DOHH2 (cell line): ENCODE measurements at regions not wholly inside any gene's neighbourhood (a gene's known extent, or its start where the extent isn't known, plus 50 kb on each side); places are given as distances from the start of the nearest gene placed in this dataset.

Source experiments
- CTCF ChIP-seq: fragments of 200-600 bp; sonication (generic); IDR thresholded peaks from one replicate; pipeline ENCODE4 v1.5.1; 2014; ENCODE audit warnings: antibody characterized with exemption, mild to moderate bottlenecking, low read depth, low read length; ENCODE audit not compliant: poor library complexity, severe bottlenecking
- EZH2phosphoT487 ChIP-seq: fragments of 200-600 bp; sonication (generic); IDR thresholded peaks from 2 replicates; pipeline ENCODE4 v1.6.1; 2017; ENCODE audit warnings: borderline replicate concordance, mild to moderate bottlenecking, antibody characterized with exemption, low read length, moderate library complexity, mixed read lengths

DNA sequence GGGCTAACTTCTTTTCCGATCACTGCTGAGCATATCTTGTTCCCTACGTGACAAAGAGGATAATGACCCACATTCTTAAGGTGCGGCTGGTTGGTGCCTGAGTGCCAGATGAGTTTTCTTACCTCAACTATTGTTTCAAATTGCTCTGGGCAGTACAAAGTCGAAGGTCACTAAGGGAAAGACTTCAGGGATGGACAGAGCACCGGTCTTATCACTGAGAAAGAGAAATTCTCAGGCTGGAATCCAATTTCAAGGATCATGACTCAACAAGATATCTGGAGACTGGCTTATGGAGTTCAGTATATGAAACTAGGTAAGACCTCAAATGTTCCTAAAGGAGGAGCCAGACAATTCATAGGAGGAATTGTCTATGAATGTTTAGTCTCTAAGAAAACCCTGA lies 780.3 kb downstream of the SUGCT start:
- TF ChIP-seq CTCF (no peak), EZH2phosphoT487 (no peak)
